PC-3 (cell line): ENCODE measurements at regions not wholly inside any gene's neighbourhood (a gene's known extent, or its start where the extent isn't known, plus 50 kb on each side); places are given as distances from the start of the nearest gene placed in this dataset.

ENCODE experiments used
- ATAC-seq: fragments of 200-7000 bp; cut with Tn5 transposase; 2 replicates; pipeline ENCODE4 v1.9.1; 2020; ENCODE audit warnings: mild to moderate bottlenecking, moderate library complexity
- BruUV-seq: library from RNA; stranded (reverse); fragments of 400-500 nt; replicated peaks from 2 replicates; lab custom pipeline; 2021; lab: Mats Ljungman, UMichigan
- CTCF ChIA-PET: fragments of 300-600 bp; sonication (Branson Sonifier 250); formaldehyde crosslinking; loops from one replicate; lab custom pipeline; 2022; ENCODE audit warnings: antibody characterized with exemption; lab: Charles Lee
- POLR2A ChIA-PET: fragments of 300-600 bp; sonication (Branson Sonifier 250); formaldehyde crosslinking; loops from one replicate; lab custom pipeline; 2022; ENCODE audit warnings: antibody characterized with exemption; ENCODE audit not compliant: unreplicated experiment; lab: Charles Lee
- DNase-seq: peaks from one replicate; pipeline ENCODE4 v3.0.0-alpha.2; 2015
- H2AFZ ChIP-seq: fragments of 300-600 bp; sonication (generic); 2 replicates; pipeline ENCODE4 v1.6.0; 2016; ENCODE audit warnings: antibody characterized with exemption, low read length
- H3F3A ChIP-seq: fragments of 300-600 bp; sonication (generic); one replicate; pipeline ENCODE4 v1.6.0; 2017; ENCODE audit warnings: antibody characterized with exemption, low read length, control low read depth, mild to moderate bottlenecking; ENCODE audit not compliant: unreplicated experiment
- H3K27ac ChIP-seq: fragments of 300-600 bp; sonication (generic); 2 replicates; pipeline ENCODE4 v1.5.1; 2016; ENCODE audit warnings: mild to moderate bottlenecking, low read length
- H3K27me3 ChIP-seq: fragments of 300-600 bp; sonication (generic); 2 replicates; pipeline ENCODE4 v1.6.1; 2016; ENCODE audit warnings: low read length, mixed read lengths
- H3K36me3 ChIP-seq: fragments of 300-600 bp; sonication (generic); 2 replicates; pipeline ENCODE4 v1.6.1; 2016; ENCODE audit warnings: low read depth, mixed run types, low read length, mixed read lengths
- H3K4me1 ChIP-seq: fragments of 300-600 bp; sonication (generic); 2 replicates; pipeline ENCODE4 v1.5.1; 2016; ENCODE audit warnings: low read length; ENCODE audit not compliant: insufficient read depth
- H3K4me2 ChIP-seq: fragments of 300-600 bp; sonication (generic); 2 replicates; pipeline ENCODE4 v1.6.0; 2016; ENCODE audit warnings: low read length
- H3K4me3 ChIP-seq: fragments of 300-600 bp; sonication (generic); 2 replicates; pipeline ENCODE4 v1.5.1; 2016; ENCODE audit warnings: mild to moderate bottlenecking, low read length, mixed read lengths
- H3K79me2 ChIP-seq: fragments of 300-600 bp; sonication (generic); 2 replicates; pipeline ENCODE4 v1.6.1; 2017; ENCODE audit warnings: low read length, mixed read lengths
- H3K9ac ChIP-seq: fragments of 300-600 bp; sonication (generic); 2 replicates; pipeline ENCODE4 v1.6.0; 2016; ENCODE audit warnings: mild to moderate bottlenecking, low read length
- H3K9me2 ChIP-seq: fragments of 300-600 bp; sonication (generic); replicated peaks from 2 replicates; pipeline ENCODE4 v1.6.1; 2016; ENCODE audit warnings: mixed run types, low read length, mixed read lengths
- H3K9me3 ChIP-seq: fragments of 300-600 bp; sonication (generic); 2 replicates; pipeline ENCODE4 v1.6.1; 2016; ENCODE audit warnings: low read length, mixed read lengths
- H4K20me1 ChIP-seq: fragments of 300-600 bp; sonication (generic); 2 replicates; pipeline ENCODE4 v1.6.1; 2016; ENCODE audit warnings: low read length, mixed read lengths
- EZH2 ChIP-seq: fragments of 300-600 bp; sonication (generic); IDR thresholded peaks from one replicate; pipeline ENCODE4 v1.6.1; 2017; ENCODE audit warnings: antibody characterized with exemption, mild to moderate bottlenecking, low read length; ENCODE audit not compliant: unreplicated experiment
- EZH2phosphoT487 ChIP-seq: fragments of 300-600 bp; sonication (generic); IDR thresholded peaks from 2 replicates; pipeline ENCODE4 v1.6.1; 2018; ENCODE audit warnings: mild to moderate bottlenecking, antibody characterized with exemption, low read length, borderline replicate concordance
- intact Hi-C: fragments of 100-400 bp; cut with micrococcal nuclease; formaldehyde crosslinking; loops from 2 replicates; pipeline ENCODE4 v1.9.0; 2023
- TF ChIP-seq, protein P1 (sequence below): fragments of 300-600 bp; sonication (generic); conservative IDR thresholded peaks from 2 replicates; pipeline ENCODE4 v1.5.1; 2017; ENCODE audit warnings: antibody characterized with exemption, low read depth, mild to moderate bottlenecking, low read length

- TF ChIP-seq EZH2phosphoT487: no peak
- TF ChIP-seq, protein P1, sequence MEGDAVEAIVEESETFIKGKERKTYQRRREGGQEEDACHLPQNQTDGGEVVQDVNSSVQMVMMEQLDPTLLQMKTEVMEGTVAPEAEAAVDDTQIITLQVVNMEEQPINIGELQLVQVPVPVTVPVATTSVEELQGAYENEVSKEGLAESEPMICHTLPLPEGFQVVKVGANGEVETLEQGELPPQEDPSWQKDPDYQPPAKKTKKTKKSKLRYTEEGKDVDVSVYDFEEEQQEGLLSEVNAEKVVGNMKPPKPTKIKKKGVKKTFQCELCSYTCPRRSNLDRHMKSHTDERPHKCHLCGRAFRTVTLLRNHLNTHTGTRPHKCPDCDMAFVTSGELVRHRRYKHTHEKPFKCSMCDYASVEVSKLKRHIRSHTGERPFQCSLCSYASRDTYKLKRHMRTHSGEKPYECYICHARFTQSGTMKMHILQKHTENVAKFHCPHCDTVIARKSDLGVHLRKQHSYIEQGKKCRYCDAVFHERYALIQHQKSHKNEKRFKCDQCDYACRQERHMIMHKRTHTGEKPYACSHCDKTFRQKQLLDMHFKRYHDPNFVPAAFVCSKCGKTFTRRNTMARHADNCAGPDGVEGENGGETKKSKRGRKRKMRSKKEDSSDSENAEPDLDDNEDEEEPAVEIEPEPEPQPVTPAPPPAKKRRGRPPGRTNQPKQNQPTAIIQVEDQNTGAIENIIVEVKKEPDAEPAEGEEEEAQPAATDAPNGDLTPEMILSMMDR: no peak
- TF ChIP-seq EZH2: no peak
- Histone ChIP-seq H3K27ac (no peak overlapping the region), H3F3A (no peaks in the 10 kb centered on the region), H3K79me2 (no peaks in the 10 kb centered on the region), H3K4me2 (no peak overlapping the region), H3K9me3 (no peaks in the 10 kb centered on the region), H2AFZ (no peak overlapping the region), H3K4me3 (no peak overlapping the region), H3K36me3 (no peaks in the 10 kb centered on the region), H3K9me2 (no peaks in the 10 kb centered on the region; the same call in 1 of the 2 replicates), H4K20me1 (no peaks in the 10 kb centered on the region), H3K27me3 (no peaks in the 10 kb centered on the region), H3K4me1 (no peaks in the 10 kb centered on the region), H3K9ac (no peak overlapping the region)
- intact Hi-C loops: no loop called here
- DNase-seq (peak; percentile 34), ATAC-seq (peak; percentile 63)
- ChIA-PET POLR2A (no interaction called here), CTCF (no interaction called here)
- BruUV-seq: no TSS peak
Measured at GRCh38 chr15:95492388-95493070, 838.0 kb upstream of the NR2F2 start.

DNA sequence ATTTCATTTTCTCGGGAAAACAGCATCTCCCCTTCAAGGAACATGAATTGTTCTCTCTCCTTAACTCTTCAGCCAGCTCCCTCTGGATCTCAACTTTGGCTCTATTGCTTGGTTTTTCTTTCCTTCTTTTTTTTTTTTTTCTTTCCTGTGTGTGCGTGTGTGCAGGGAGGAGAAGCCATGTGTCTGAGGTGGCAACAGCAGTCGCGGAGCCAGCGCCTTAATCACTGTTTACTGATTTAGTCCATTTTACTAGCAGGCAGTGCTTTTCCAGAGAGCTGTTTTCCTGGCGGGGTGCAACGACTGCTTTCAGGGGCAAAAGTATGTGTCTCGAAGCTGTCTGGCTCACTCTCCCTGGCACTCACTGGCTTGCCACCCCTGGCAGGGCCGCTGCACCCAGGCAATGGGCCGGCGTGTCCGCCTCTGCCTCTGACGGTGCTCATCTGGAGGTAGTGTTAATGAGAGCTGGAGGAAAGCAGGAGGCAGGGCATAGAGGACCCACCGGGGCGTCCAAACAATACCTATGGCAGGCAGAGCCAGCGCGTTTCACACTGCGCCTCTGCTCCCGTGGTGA, 835.4 kb upstream of the NR2F2 start:
- BruUV-seq: no TSS peak
- Histone ChIP-seq H4K20me1 (no peaks in the 10 kb centered on the region), H3F3A (no peaks in the 10 kb centered on the region), H3K4me1 (no peaks in the 10 kb centered on the region), H3K27me3 (no peaks in the 10 kb centered on the region), H2AFZ (no peak overlapping the region), H3K4me3 (no peak overlapping the region), H3K79me2 (no peaks in the 10 kb centered on the region), H3K9me2 (no peaks in the 10 kb centered on the region; the same call in 1 of the 2 replicates), H3K27ac (no peak overlapping the region), H3K4me2 (no peak overlapping the region), H3K9ac (no peak overlapping the region), H3K9me3 (no peaks in the 10 kb centered on the region), H3K36me3 (no peaks in the 10 kb centered on the region)
- intact Hi-C loops: no loop called here
- ATAC-seq: no peak
- DNase-seq: no peak
- CTCF ChIA-PET: no interaction called here
- no peak for TF ChIP-seq EZH2phosphoT487
- no peak for TF ChIP-seq EZH2
- POLR2A ChIA-PET: no interaction called here

GRCh38 chr15:95497634-95498033, 832.9 kb upstream of the NR2F2 start:
- no peak overlapping the region for H3K4me3 ChIP-seq
- H3K36me3 ChIP-seq: no peaks in the 10 kb centered on the region
- POLR2A ChIA-PET: no interaction called here
- no peak for TF ChIP-seq EZH2phosphoT487
- TF ChIP-seq, protein P1: no peak
- no peak for TF ChIP-seq EZH2
- no peaks in the 10 kb centered on the region for H3K27me3 ChIP-seq
- no peaks in the 10 kb centered on the region for H3K79me2 ChIP-seq
- no peak overlapping the region for H3K9ac ChIP-seq
- no TSS peak for BruUV-seq
- no peak for DNase-seq
- intact Hi-C loops: no loop called here
- no peaks in the 10 kb centered on the region for H3F3A ChIP-seq
- CTCF ChIA-PET: no interaction called here
- no peak overlapping the region for H3K4me2 ChIP-seq
- H3K27ac ChIP-seq: no peak overlapping the region
- no peaks in the 10 kb centered on the region for H3K4me1 ChIP-seq
- H4K20me1 ChIP-seq: no peaks in the 10 kb centered on the region
- H3K9me2 ChIP-seq: no peaks in the 10 kb centered on the region; the same call in 1 of the 2 replicates
- no peaks in the 10 kb centered on the region for H3K9me3 ChIP-seq
- ATAC-seq: no peak
- H2AFZ ChIP-seq: no peak overlapping the region
